ENCODE measurements at regions not wholly inside any gene's neighbourhood (a gene's known extent, or its start where the extent isn't known, plus 50 kb on each side); places are given as distances from the start of the nearest gene placed in this dataset.

DNA sequence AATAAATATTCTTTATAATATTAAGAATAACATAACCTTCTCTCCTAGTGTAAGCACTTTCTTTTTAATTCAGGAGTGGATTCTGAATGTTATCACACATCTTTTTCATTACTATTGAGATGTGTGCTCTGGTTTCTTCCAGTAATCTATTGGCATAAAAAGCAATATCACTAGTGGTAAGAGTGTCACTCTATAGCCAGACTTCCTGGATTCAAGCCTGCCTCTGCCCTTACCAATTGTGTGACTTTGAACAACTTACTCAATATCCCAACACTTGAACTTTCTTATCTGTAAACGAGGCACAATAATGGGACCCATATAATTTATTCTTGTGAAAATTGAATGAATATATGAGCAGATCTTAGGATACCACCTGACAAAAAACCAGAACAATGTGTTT is 71.0 kb downstream of the SEM1 start:
- CTCF ChIA-PET = no interaction called here
- POLR2A ChIA-PET = no interaction called here

DNA sequence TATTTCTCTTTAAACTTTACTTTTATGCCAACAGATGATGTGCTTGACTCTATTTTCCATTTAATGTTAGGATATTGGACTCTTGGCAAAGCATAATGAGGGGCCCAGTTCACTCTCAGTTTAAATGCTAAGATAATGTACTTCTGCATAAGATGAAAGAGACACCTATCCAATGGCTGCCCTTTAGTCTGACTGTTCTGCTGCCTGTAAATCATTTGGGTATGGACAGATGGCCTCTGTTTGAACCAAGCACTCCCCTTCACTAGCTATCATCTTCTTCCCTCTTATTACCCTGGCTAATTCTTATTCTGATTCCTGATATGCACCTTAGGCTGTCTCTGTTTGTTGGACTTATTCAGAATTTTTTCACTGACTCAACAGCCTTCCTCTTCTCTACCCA is 72.1 kb downstream of the SEM1 start:
- ChIA-PET POLR2A (no interaction called here), CTCF (no interaction called here)

DNA sequence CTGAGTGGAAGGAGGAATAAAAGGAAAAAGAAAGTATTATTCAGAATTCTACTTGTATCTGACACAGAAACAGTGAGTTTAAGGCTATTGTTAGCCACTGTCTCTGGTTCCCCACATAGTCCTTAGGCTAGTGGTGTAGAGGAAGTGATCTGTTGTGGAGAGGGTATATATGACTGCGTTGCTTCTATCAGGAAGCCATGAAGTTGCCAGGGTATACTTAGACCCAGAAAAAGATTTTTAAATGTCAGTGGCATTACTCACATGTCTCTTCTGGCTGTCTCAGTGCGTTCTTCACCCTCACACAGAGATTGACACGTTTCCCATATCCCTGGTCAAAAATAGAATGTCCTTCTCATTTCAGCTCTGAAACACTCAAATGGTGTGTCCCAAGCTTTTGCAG is 72.7 kb downstream of the SEM1 start:
- ChIA-PET POLR2A (no interaction called here), CTCF (no interaction called here)

DNA sequence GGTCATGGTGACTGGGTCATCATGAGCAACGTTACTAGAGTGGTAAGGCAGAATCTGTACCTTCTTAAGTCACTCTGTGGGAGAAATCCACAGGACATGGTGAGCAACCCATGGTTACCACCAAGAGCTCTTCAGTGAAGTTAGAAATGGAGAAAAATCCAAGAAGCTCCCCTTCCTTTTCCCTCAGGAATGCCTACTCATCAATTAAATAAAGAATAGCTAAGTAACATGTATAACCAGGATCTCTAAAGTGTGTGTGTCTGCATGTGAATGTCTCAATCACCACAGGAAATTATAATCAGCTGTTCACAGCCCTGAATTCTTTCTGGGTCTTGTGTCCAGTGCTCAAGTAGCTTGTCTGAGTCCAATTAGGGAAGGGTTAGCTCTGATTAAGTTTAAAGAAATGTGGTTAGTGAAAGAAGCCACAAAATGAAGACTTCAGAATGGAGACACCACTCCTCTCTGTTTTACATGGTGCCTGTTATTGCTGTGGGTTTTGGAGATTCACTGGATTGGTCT is 73.2 kb downstream of the SEM1 start:
- CTCF ChIA-PET = no interaction called here

DNA sequence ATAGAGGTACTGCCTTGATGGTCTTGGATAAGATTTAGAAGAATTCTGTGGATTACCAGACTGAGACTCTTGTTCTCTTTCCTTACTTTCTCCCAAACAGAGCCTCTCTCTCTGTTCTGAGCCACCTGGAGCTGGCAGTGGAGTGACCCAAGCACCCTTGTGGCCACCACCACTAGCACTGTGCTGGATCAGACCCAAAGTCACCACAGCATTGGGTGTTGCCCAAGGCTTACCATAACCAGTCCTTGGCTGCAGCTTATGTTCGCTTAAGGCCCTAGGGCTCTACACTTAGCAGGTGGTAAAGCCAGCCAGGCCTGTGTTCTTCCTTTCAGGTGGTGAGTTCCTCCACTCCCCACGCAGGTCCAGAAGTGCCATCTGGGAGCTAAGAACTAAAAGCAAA is 79.8 kb downstream of the SEM1 start:
- ChIA-PET CTCF (no interaction called here), POLR2A (no interaction called here)

More for the DNA sequence above, 73.2 kb downstream of the SEM1 start:
- POLR2A ChIA-PET = no interaction called here

DNA sequence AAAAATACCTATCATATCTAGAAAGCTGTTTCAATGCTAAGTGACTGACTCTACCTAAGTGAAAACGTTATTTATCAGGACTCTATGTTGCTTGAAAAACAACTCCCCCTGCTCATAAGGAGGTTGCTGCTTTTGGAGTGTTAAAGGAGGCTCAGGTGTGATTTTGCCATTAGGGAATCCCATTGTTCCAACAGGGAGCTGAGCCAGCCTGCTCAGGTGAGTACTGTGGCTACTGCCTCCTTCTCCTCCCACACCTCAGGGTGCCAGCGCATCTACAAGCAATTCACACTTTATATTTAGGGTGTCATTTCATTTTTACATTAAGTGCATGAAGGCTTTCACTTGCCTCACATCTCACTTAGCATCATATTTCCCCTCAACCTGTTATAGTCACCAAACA is 84.7 kb downstream of the SEM1 start:
- ChIA-PET POLR2A (no interaction called here), CTCF (no interaction called here)

DNA sequence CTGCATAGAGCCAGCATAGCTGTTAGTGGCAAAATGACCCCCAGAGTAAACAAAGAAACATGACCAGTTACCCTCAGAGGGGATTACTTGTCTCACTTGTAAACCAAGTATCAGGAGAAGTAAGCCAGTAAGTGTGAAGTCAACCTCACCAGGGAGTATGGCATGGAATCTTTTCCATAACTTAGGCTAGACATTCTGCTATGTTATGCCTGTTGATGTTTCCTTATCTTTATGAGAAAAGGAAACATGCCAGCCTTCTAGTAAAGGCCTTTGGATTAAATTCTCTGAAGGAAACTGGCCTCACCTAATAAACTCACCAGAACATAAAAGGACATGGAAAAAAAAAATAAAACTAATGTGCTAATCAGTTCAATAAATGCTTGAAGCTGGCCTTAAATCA is 87.7 kb downstream of the SEM1 start:
- ChIA-PET POLR2A (no interaction called here), CTCF (no interaction called here)

DNA sequence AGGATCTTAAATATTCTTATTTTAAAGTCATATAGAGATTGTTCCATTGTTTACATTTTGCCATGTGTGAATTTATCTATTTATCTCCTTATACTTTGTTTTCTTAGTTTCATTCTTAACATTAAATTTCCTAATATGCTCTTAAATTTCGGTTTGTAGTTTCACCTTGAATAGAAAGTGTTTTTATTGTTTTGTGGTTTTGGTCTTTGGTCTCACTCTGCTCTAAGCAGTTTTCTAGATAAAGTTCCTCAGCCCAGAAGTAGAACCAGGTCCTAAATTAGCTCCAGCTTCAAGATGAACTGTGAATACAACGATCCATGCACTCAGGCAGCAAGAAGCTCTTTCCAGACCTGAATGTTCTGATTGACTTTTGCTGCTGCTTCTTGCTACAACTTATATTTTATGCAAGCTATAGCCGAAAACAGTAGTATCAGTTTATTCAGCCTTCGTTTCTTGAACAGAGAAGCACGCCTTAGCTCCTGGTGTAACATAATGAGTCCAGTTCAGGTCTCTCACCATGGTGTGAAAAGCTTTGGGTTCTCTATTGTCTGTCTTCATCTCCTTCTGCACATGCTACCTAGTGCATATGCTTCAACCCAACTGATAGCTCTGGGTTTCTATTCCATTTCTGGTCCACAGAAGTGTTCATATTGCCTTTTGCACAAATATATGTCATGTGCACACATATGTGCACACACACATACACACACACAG is 95.3 kb downstream of the SEM1 start:
- CTCF ChIA-PET = no interaction called here
- POLR2A ChIA-PET = no interaction called here

DNA sequence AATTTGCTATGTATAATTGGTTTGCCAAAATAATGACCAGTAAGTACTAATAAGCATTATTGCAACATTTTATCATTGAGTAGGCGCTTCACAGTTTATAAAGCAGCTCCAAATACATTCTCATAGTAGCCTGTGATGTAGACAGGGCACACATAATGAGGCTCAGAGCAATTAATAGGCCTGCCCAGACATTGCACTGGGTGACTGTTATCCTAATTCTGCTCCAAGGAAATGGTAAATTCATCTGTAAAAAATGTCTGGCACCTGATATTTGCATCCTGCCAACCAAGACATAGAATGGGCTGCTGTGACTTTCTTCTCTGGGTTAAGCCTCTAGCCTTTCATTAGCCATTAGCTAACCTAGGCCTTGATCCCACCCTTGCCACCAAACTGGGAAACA is 97.6 kb downstream of the SEM1 start:
- POLR2A ChIA-PET = no interaction called here
- CTCF ChIA-PET = interaction anchor here (0.6 kb wide), 1 partner anchor 1751 kb away, joined by 4 read pairs; no protein-coding TSS in a partner anchor

DNA sequence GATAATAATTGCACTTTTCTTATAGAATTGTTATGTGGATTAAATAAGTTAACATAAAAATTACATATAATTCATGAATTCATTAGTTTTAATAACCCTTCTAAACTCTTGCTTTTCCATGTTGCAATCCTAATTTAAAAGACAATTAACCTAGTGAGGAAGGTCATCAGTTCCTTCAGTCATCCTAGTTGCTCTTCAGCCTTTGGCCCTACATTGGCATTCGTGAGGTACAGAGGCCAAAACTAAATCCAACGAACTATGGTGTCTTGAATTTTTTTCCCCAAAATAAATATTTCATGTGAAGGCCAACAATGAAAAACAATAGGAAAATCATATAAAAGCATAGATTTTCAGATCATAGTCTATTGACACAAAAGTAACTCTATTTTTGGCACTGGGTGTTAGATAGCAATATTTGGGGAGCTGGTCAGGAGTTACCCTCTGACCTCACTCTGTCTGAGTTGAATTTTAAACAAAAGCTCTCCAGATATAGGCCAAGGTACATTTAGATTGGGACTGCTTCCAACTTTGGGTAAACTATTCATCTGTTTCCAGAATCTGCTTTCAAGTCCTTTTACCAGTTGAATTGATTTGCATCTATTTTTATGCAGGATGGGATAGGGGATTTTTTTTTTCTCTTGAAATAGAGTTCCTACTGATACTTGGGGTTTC is 104.5 kb downstream of the SEM1 start:
- ChIA-PET POLR2A (no interaction called here), CTCF (no interaction called here)

DNA sequence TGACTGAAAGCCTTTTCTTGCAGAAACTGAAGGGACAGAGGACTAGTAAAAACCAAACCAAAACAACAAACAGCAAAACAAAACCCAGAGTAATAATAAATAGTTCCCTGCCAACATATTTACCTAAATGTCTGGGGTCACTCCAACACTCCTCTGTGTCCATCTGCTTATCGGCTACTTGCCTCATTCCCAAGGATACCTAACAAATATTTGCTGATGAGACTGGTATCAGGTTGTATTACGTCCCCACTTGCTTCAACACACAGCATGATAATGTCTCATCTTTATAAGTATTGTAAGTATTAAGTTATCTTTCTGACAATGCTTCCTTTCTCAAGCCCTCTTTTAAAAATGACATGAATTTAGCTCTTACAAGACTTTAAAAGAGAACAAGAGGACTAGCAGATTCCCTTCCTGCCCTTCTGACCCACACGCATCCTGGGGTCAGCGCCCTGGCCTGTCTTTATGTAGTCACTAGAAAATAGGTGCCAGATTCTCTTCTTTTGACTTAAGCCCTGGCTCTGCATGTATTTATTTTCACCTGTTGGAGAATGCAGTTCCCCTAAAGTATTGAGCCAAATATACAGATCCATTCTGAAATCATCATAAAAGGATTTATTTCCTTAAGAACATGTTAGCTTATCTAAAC is 110.2 kb downstream of the SEM1 start:
- ChIA-PET POLR2A (no interaction called here), CTCF (no interaction called here)

DNA sequence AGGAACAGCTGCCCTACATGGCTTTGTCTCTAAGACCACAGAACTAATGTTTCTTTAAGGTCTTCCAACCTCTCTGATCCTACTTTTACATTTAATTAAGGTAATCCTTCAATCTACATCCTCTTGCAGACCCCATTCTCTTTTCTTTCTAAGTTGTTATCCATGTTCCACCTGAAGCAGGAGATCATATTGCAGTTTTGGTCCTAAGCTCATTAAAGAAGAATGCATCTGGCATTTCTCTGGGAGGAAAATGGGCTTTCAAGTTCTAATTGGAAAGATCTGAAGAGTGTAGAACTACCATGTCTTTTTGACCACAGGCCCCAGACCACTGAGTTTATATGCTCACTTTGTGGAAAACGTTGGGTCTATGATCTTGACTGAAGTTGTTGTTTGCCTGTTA is 111.2 kb downstream of the SEM1 start:
- ChIA-PET POLR2A (no interaction called here), CTCF (no interaction called here)

DNA sequence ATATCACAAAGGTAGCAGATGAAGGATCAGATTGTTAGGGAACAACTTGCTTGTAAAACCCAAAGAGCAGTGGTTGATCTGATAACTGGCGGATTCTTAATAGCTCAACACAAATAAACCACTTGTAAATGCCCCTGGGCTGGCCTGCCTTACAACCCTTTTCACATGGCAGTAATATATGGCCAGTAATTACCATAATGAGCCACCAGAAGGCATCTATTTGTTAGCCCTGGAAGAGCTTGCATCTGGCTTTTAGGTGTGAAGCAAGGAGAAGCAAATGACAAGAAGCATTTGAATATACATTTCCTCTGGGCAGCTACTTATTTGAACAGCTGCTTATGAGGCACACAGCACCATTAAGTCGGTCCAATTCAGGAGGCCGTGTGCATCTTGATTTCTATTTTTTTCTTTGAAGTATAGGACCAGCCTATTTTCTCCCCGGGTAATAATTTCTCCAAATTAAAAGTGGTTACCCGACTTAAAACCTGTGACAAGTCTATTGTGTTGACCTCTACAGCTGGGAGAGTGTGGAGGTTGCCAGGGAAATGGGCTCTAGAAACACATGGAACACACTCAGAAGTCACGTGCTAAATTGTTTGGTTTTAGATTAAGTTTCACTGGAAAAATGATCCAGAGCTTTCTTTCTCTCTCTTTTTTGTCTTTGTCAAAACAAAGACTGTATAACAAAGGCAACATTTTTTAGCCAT is 113.4 kb downstream of the SEM1 start:
- ChIA-PET POLR2A (no interaction called here), CTCF (no interaction called here)

DNA sequence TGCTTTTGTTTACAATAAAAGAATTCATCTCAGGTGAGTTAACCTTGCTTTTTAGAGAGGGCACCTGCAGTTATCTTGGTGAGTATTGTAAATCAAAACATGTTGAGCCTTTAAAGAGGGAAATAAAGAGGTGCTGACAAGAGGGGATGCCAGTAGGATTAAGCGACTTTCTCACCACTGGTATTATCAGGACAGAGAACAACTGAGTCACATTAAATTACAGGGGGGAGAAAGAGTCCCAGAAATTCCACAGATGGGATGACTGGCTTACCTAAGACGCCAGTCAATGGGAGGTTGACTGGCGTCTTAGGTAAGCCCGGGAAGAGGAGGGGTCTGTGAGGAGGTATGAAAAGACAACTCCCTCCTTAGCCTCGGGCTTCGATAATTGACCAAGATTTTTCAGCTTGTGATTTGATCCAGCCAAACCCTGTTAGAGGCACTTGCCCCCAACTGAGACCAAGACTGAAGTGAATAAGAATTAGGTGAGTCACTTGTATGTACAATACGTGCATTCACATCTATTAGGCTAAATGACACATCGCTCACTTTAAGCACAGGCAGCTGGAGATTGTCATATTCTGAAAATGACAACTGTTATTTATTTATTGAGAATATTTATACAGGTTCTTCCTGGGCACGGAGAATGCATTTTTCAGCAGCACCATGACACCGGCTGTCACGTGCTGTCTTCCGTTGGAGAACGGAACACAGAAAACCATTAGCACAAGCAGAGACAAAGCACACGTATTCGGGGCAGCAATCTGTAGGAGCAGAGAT is 117.6 kb downstream of the SEM1 start:
- ChIA-PET CTCF (no interaction called here), POLR2A (no interaction called here)

DNA sequence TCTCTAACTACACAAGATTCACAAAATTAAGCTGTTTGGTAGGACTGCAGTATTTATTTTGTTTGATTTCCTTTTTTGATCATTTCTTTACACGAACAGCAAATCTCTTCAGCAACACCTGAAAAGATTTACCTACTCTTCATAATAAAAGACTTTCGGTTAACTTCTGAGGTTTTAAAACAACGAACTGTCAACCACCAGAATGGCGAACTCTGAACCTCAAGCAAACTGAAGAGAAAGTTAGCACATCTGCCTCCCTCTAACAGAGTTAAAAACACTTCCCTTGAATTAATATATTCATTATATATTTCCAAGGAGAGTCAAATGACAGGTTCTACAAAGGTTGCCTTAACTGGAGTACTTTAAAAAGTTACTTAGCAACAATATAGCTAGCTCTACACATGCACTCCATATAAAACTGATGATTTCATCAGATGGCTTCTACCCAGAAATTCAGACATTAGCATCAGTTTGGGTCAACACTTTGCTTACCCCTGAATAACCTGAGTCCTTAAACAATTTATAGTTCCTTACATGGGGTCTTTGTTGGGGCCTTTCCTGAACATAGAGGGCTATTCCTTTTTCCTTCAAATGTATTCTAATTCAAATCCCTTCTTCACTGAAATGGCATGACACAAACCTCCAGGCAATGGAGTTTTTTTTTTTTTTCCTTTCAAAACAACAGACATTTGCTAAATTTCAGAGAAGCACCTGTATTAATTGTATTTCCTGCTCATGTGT is 118.3 kb downstream of the SEM1 start:
- POLR2A ChIA-PET = no interaction called here
- CTCF ChIA-PET = no interaction called here

DNA sequence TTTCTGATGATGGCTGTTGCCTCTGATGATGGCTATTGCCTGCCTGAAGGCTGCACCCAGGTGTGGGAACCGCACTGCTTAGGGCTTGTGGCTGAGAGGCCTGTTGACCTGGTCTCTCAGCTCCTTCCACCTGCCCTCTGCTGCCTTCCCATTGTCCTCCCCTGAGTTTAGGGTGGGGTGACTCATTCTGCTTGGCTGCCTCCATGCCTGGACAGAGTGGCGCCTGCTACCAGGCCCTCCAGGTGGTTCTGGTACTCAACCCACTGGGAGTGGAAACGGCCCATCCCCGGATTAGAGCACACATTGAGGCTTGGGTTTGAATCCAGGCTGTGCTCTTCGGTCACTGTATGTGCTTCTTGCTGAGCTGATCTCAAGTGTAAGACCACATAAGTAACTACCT is 120.6 kb downstream of the SEM1 start:
- CTCF ChIA-PET = no interaction called here
- POLR2A ChIA-PET = no interaction called here

DNA sequence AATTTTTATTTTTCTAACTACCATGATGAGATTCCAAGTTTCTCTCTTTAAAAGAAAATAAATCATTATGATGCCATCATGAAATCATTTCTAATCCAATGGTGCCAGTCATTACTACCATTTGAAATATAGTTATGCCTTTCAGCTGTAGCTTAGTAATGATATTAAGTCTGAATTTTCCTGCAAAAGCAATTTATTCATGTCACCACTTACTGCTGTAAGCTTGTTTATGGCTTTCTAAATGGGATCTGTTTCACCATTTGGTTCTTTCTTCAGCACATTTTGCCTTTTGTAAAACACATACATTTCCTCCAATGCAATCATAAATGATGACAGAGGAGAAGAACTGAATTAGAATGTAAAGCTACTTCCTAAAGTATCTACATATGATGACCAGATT is 130.5 kb downstream of the SEM1 start:
- POLR2A ChIA-PET = no interaction called here
- CTCF ChIA-PET = no interaction called here

DNA sequence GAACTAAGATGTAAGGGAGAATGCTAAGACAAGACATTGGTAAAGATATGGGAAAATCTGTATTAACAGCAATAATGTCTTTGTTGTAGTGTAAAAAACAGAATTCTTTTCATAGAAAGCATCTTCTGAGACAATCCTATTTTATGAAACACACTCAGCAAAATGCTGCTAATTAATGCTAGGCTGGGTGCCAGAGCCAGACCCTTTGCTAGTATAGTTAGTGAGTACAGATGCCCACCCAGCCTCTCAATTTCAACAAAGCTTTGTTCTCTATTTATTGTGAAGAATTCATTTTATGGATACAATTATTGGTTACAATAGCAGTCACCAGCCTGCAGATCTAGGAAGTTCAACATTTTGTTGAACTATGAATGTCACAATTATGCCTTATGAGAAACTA is 131.0 kb downstream of the SEM1 start:
- ChIA-PET CTCF (no interaction called here), POLR2A (no interaction called here)

DNA sequence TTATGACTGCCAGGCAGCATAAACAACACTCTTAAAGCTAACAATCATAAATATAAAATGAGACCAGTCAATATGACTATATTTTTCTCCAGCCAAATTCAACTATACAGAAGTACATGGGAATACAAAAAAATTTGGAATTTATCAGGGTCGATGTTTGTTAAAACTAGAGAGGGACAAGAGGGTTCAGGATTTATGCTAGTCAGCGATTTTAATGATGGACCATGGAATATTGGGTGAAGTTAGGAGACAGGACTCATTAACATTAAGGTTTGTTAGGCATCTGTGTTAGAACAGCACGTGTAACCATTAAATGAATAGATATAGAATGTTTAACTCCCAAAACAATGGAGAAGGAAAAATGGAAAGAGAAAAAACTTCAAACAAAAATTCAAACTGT is 146.2 kb downstream of the SEM1 start:
- ChIA-PET CTCF (no interaction called here), POLR2A (no interaction called here)

DNA sequence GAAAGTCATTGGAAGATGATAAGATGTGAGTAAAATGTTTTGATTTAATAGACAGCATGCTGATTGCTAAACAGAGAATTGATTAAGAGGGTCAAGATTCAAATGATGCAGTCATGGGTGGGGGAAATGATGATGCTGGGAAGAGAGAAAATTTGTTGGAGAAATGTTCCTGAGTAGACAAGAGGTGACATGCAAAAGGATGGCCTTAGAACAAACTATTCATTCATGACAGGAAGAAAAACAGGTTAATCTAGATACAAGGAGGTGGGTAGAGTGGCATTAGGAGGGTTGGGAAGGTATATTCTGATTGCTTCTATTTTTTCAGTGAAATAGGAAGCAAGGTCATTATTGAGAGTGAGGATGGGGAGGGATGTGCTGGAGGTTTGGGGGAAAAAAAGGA is 146.7 kb downstream of the SEM1 start:
- ChIA-PET CTCF (no interaction called here), POLR2A (no interaction called here)

Data from activated CD8-positive, alpha-beta memory T cell treated with anti-CD3 and anti-CD28 coated beads for 36 hours (primary cell).